HCEC 1CT (cell line): ENCODE measurements at regions not wholly inside any gene's neighbourhood (a gene's known extent, or its start where the extent isn't known, plus 50 kb on each side); places are given as distances from the start of the nearest gene placed in this dataset.

Experiments
- DNase-seq: peaks from one replicate; pipeline ENCODE4 v3.0.0-alpha.2; 2017

GRCh38 chr10:78938695-78939672, 129.8 kb upstream of the ZMIZ1 start:
- no peak for DNase-seq

DNA sequence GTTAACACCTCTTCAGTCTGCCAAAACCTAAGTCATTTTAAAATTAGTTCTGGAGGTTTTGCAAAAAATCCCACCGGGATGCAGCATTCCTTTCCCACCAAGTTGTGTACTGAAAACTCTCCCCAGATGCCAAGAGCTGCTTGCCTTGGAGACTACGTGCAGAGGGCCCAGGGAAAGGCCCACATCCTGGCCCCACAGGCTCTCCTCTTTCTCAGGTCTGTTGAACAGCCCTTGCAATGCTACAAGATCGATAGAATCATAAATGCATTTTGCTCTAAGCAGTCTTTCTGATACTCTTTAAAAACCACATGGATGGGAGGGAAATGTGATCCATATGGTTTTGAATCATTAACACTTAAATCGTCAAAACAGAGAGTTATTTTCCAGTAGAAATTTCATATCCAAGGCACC, 126.7 kb upstream of the ZMIZ1 start:
- no peak for DNase-seq

GRCh38 chr10:78944723-78945312, 123.9 kb upstream of the ZMIZ1 start:
- peak; percentile 90 for DNase-seq

- no peak for DNase-seq
Measured at GRCh38 chr10:78945838-78946237, 122.9 kb upstream of the ZMIZ1 start.

DNA sequence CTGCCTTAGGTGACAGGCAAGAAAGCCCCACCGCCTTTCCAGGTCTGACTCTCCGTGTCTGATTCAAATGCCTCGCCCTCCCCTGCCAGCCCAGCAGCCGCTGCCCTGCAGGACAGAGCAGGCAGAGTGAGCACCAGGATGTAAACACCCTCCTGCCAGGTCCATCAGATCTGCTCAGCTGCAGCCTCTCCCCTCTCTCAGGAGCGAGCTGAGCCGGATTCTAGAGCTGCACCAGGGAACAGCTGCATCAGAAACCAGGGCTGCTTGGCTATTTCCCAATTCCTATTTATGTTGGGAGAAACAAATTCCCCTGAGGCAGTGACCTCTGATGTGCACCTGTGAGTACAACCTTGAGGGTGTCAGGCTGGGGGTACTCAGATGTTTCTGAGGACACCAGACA, 121.5 kb upstream of the ZMIZ1 start:
- DNase-seq = no peak

DNA sequence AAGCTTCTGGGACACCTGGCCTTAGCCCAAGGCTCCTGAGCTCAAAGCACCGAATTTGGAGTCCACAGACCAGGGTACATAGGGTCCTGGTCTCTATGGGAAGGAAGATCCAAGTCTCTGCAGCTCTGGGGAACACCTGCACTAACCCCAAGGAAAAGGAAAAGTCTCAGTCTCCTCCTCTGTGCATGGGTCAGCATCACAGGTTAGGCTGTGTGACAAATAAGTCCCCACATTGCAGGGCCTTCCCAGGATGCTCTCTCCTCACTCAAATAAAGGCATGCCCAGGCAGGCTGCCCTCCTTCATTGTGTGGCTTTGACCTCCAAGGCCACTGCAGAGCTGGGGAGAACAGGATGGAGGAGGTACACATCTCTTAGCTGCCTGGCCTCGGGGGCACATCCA, 121.0 kb upstream of the ZMIZ1 start:
- no peak for DNase-seq

DNA sequence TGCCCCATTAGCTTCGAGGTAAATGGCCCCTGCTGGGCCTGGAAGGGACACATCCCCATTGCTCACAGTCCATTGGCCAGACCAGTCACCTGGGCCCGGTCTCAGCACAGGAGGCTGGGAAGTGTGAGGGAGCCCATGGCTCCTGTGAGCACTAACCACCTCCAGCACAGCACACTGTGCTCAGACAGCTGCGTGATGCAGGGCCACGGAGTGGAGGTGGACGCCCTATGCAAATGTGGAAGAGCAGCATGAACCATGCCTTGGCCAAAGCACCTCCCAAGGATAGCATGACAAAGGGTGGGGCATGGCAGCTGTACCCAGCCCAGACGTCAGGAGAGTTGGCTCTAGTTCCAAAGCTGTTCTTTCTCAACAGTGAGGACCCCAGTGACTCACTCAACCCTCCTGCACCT, 120.1 kb upstream of the ZMIZ1 start:
- no peak for DNase-seq

GRCh38 chr10:78950656-78951587, 117.8 kb upstream of the ZMIZ1 start:
- DNase-seq = no peak

- no peak for DNase-seq
Measured at GRCh38 chr10:78952030-78952429, 116.7 kb upstream of the ZMIZ1 start.

- DNase-seq = no peak
Measured at GRCh38 chr10:78952686-78953085, 116.1 kb upstream of the ZMIZ1 start.

DNA sequence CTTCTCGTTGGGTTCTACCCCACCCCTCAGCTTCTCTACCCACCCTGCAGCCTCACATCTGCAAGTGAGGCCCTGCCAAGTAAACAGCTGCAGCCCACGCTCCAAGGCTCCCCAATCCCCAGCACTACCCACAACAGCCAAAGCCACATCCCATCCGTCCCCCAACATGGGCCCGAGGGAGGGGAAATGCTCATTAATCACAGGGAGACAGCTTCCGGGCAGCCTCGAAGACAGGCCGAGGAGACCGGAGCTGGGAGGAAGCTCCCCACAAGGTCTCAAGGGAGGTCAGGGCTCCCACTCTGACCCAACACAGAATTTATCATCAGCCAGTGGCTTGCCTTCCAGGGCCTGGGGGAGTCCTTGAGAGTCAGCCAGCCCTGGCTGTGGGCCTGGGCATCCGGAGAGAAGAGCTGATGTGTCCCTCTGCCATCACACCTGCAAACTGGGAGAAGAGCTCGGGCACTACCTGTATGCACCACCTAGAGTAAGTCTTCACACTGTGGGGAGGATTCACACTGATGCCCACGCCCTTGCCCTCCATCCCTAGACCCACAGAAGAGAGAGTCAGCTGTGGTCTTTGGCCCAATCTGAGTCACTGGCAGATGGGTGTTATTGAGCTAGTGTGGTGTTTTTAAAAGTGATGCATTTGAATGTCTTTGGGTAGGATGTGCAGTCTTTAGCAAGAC, 115.5 kb upstream of the ZMIZ1 start:
- DNase-seq = no peak

GRCh38 chr10:78953799-78954297, 114.9 kb upstream of the ZMIZ1 start:
- DNase-seq = no peak

DNA sequence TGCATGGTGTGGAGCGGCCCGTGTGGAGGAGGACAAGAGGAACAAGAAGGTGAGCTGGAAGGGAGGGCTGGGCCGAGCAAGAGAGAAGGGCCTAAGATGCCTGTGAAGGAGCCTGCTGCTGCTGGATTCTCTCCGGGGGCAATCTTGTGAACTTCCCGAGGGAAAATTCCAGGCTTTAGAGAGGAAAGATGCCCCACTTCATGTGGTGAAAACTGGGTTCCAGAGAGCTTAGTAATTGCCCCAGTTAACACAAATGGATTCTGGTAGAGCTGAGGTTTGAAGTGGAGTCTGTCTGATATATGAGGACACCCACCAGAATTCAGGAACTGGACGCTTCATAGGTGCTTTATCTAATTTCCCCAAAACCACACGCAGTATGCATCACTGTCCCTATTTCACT, 114.1 kb upstream of the ZMIZ1 start:
- no peak for DNase-seq

DNA sequence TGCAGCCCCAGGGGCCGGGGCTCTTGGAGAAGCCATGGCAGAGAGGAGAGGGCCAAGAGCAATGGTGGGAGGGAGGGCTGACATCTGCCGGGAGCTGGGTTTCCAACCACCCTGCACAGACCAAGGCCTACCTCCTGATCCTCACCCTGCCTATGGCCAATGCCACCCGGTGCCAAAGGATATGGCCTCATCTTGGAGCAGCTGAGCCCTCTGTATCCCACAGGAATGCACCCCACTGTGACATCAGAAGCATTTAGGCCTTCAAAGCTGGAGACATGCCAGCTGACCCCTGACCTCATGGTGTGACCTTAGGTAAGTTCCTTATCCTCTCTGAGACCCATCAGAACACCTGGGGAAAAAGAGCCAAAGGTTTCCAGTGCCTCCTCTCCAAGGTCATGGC, 113.6 kb upstream of the ZMIZ1 start:
- DNase-seq = no peak

GRCh38 chr10:78956391-78956790, 112.4 kb upstream of the ZMIZ1 start:
- no peak for DNase-seq

- no peak for DNase-seq
Measured at GRCh38 chr10:78957471-78958039, 111.2 kb upstream of the ZMIZ1 start.

- DNase-seq = no peak
Measured at GRCh38 chr10:78959217-78959923, 109.4 kb upstream of the ZMIZ1 start.

GRCh38 chr10:78959924-78960285, 108.9 kb upstream of the ZMIZ1 start:
- DNase-seq = no peak

DNA sequence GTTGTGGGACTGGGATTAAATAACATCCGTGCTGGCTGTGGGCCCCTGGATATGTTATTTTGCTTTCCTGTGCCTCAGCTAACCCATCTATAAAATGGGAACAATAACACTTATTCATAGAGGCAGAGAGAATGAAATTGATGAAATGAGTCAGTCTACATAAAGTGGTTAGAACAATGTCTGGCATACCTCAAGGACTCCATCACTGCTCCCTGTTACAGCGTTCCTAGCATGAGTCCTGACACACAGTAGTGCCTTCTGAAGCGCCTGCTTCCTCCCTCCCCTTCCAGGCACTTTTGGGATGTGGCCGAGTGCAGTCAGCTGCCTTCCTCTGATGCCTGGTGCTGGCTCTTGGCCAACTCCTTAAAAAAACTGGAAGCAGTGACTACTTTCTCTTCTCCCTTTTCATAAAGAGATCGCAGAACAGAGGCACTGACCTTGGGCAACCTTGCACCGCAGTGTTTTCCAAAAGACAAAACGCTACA, 108.4 kb upstream of the ZMIZ1 start:
- DNase-seq = peak; percentile 85

- no peak for DNase-seq
Measured at GRCh38 chr10:78961760-78962159, 107.0 kb upstream of the ZMIZ1 start.
